HEK293 (cell line): ENCODE measurements at regions not wholly inside any gene's neighbourhood (a gene's known extent, or its start where the extent isn't known, plus 50 kb on each side); places are given as distances from the start of the nearest gene placed in this dataset.

Source experiments
- BCL11A ChIP-seq: fragments of 450-650 bp; formaldehyde crosslinking; IDR thresholded peaks from 2 replicates; pipeline ENCODE4 v1.5.1; 2016; ENCODE audit warnings: low read depth, missing biosample characterization, missing genetic modification characterization
- KLF10 ChIP-seq: fragments of 450-650 bp; IDR thresholded peaks from 2 replicates; pipeline ENCODE4 v1.5.1; 2018; ENCODE audit warnings: missing biosample characterization, mild to moderate bottlenecking, missing genetic modification characterization
- MYNN ChIP-seq: fragments of 450-650 bp; formaldehyde crosslinking; IDR thresholded peaks from 2 replicates; pipeline ENCODE4 v1.5.1; 2016; ENCODE audit warnings: missing biosample characterization, missing genetic modification characterization, borderline replicate concordance
- SALL2 ChIP-seq: fragments of 450-650 bp; formaldehyde crosslinking; IDR thresholded peaks from 2 replicates; pipeline ENCODE4 v1.5.0; 2017; ENCODE audit warnings: missing biosample characterization, mild to moderate bottlenecking, missing genetic modification characterization, borderline replicate concordance
- TF ChIP-seq, protein P1 (sequence below): fragments of 450-650 bp; formaldehyde crosslinking; IDR thresholded peaks from 2 replicates; pipeline ENCODE4 v1.5.1; 2016; ENCODE audit warnings: missing biosample characterization, missing genetic modification characterization

DNA sequence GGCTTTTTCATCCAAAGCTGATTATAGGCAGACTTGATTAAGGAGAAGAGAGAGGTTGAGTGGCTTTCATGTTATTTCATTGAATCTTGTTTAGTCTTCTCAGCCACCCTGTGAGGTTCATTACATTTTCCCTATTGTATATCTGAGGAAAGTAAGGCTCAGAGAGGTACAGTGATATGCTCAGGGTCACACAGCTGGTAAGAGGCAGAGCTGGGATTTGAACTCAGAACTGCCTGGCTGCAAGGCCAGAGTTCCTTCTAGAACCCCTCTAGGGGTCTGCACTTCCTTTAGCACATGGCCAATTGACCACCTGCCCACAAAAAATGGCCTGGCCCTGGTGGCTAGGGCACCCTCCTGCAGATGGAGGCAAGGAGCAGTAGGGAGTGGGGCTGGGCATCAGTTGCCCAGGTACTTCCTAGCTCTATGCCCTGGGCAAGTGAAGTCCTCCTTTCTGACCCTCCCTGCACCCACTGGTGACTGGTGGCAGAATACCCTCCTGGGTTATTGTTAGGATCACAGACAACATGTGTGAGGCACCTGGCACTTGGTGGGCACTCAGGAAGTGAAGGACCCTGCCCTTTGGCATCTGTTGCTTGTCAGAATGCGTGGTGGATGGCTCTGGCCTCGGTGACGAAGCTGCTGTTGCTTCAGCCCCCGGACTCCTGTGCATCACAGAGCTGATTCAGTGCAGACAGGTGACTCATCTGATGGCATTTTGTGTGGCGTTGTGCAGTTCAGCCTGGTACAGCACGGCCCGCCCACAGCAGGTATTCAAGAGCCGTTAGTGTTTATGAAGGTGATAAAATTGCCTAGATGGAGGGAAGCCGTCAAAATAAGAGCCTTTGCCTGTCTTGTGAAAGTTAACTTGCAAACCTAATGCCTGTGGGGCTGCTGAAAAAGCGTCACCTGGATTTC, 115.8 kb downstream of the SLC25A47 start:
- TF ChIP-seq SALL2 (tag by site-specific recombination): no peak
- TF ChIP-seq BCL11A: peak; percentile 52; the same call in 1 of the 2 replicates
- TF ChIP-seq MYNN: peak; percentile 99
- TF ChIP-seq, protein P1, sequence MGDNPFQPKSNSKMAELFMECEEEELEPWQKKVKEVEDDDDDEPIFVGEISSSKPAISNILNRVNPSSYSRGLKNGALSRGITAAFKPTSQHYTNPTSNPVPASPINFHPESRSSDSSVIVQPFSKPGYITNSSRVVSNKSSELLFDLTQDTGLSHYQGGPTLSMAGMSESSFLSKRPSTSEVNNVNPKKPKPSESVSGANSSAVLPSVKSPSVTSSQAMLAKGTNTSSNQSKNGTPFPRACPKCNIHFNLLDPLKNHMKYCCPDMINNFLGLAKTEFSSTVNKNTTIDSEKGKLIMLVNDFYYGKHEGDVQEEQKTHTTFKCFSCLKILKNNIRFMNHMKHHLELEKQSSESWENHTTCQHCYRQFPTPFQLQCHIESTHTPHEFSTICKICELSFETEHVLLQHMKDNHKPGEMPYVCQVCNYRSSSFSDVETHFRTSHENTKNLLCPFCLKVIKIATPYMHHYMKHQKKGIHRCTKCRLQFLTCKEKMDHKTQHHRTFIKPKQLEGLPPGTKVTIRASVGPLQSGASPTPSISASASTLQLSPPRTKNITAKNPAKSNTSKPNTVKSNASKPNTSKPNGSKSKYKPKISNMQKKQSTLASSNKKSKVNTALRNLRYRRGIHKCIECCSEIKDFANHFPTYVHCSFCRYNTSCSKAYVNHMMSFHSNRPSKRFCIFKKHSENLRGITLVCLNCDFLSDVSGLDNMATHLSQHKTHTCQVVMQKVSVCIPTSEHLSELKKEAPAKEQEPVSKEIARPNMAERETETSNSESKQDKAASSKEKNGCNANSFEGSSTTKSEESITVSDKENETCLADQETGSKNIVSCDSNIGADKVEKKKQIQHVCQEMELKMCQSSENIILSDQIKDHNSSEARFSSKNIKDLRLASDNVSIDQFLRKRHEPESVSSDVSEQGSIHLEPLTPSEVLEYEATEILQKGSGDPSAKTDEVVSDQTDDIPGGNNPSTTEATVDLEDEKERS (tag by site-specific recombination): no peak
- no peak for TF ChIP-seq KLF10 (tag by site-specific recombination)
